Fibroblast of the aortic adventitia (primary cell): ENCODE measurements at regions not wholly inside any gene's neighbourhood (a gene's known extent, or its start where the extent isn't known, plus 50 kb on each side); places are given as distances from the start of the nearest gene placed in this dataset.

Source experiments
- DNase-seq: peaks from one replicate; pipeline ENCODE4 v3.0.0-alpha.2; 2010; ENCODE audit warnings: low read depth
- H3K4me3 ChIP-seq: 2 replicates; pipeline ENCODE4 v1.5.1; 2011; ENCODE audit warnings: low read depth, mild to moderate bottlenecking, control low read depth, low read length, moderate library complexity
- TF ChIP-seq, protein P1 (sequence below): IDR thresholded peaks from 2 replicates; pipeline ENCODE4 v1.5.1; 2011; ENCODE audit warnings: mild to moderate bottlenecking, low read length, control low read depth, inconsistent platforms; ENCODE audit not compliant: insufficient read depth

DNA sequence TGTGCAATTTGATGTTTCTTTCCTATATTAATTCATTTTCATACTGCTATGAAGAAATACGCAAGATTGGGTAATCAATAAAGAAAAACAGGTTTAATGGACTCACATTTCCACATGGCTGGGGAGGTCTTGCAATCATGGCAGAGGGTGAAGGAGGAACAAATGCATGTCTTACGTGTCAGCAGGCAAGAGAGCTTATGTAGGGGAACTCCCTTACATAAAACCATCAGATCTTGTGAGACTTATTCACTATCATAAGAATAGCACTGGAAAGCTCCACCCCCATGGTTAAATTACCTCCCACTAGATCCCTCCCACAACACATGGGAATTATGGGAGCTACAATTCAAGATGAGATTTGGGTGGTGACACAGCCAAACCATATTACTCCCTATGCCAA lies 418.9 kb upstream of the MAF start:
- no peak for DNase-seq
- H3K4me3 ChIP-seq: no peak overlapping the region
- TF ChIP-seq, protein P1, sequence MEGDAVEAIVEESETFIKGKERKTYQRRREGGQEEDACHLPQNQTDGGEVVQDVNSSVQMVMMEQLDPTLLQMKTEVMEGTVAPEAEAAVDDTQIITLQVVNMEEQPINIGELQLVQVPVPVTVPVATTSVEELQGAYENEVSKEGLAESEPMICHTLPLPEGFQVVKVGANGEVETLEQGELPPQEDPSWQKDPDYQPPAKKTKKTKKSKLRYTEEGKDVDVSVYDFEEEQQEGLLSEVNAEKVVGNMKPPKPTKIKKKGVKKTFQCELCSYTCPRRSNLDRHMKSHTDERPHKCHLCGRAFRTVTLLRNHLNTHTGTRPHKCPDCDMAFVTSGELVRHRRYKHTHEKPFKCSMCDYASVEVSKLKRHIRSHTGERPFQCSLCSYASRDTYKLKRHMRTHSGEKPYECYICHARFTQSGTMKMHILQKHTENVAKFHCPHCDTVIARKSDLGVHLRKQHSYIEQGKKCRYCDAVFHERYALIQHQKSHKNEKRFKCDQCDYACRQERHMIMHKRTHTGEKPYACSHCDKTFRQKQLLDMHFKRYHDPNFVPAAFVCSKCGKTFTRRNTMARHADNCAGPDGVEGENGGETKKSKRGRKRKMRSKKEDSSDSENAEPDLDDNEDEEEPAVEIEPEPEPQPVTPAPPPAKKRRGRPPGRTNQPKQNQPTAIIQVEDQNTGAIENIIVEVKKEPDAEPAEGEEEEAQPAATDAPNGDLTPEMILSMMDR: no peak

DNA sequence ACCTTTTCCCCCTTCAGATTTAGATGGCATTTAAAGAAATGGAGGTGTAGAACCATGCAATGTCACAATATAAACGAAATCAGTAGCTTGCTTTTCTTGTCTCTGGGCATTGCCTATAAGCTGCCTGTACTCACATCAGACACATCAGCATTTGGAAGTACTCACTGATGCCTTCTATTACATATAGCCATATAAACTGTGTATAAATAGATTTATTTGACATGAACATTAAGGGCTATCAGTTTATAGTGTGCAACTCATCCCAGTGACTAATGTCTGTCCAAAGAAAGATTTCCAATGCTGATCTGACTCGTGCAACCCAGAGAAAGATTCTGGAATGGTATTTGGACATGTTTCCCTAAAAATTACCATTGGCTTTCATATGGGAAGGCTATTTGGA lies 417.9 kb upstream of the MAF start:
- DNase-seq: no peak
- TF ChIP-seq, protein P1: no peak
- H3K4me3 ChIP-seq: no peak overlapping the region

DNA sequence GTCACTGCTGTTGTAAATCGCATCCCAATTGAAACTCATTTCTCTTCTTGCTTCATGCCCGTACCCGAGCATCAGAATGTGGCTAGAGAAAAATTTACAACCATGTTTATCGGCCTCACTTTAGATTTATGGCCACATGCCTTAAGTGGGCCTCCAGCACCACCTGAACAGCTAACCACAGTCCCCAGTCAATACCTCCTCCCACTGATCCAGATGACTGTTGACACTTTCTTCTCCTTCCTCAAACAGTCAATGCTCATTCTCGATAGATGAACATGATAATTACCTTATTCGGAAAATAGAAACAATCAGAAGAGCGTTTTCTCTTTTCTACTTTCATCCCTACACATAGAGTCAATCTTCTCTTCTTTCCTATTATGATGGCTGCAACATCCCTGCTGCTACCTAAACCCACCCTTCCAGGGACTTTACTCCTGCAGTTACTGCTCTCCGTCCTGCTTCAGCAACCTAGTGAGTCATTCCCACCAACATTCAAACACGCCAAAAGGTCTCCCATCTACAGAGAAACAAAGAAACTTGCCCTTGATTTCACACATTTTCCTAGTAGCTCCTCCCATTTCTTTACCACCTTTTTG lies 416.3 kb upstream of the MAF start:
- H3K4me3 ChIP-seq: no peak overlapping the region
- TF ChIP-seq, protein P1: no peak
- no peak for DNase-seq

DNA sequence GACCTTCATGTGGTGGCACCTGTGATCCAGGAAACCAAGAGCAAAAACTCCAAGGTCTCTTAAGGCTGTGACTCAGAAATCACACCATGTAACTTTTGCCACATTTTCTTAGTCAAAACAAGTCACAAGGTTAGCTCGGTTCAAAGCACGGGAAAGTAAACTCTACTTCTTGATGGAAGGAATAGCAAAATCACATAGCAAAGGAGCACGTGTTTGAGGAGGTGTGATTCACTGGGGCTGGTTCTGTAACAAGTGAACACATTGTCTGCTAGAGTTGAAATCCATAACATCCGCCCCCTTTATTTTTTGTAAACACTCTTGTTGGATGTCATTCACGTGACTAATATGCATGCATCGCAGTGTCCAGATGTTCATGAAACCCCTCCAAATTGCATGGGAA lies 415.0 kb upstream of the MAF start:
- DNase-seq: no peak
- TF ChIP-seq, protein P1: no peak
- H3K4me3 ChIP-seq: no peak overlapping the region

DNA sequence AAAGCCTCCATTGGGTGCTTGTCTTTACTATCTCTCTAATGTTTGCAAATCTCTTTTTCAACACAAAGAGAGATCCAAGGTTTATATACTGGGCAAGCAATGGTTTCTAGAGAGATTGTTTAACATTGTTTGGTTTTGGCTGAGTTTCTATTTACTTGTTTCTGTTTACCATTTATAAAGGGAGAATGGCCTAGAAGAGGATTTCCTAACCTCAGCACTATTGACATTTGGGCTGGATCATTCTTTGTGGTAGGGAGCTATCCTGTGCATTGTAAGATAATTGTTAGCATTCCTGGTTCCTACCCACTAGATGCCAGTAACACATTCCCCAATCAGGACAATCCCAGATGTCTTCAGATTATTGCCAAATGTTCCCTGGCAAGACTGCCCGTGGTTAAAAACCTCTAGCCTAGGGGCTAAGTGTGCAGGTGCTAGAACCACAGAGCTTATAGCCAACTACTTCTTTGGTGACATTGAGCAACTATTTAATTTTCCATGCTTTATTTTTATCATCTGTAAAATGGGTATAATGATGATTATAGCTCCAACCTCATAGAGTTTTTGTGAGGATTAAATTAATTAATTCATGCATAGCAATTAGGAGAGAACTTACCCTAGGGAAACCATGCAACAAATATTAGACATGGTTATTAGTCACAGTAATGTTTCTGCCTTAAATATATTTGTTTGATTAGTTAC lies 413.9 kb upstream of the MAF start:
- TF ChIP-seq, protein P1: no peak
- DNase-seq: no peak
- no peak overlapping the region for H3K4me3 ChIP-seq

DNA sequence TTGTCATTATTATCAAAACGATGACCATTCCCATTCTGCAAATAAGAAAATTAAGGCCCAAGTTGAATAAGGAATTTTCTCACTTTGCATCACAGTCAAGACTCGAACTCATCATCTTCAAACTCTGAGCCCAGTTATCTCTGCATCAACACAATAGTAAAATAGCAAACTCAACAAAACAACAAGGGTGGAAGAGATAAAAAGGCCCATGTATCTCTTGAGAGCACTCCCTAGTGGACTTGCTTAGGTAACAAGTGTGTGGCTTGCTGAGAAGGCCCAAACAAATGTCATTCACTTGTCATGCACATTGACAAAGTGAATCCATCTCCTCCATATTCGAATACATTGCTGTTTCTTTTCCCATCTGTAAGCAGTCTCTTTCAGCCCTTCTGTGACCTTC lies 412.0 kb upstream of the MAF start:
- DNase-seq: no peak
- TF ChIP-seq, protein P1: no peak
- H3K4me3 ChIP-seq: no peak overlapping the region
